Esophagus (tissue), 2 donors: ENCODE measurements at regions not wholly inside any gene's neighbourhood (a gene's known extent, or its start where the extent isn't known, plus 50 kb on each side); places are given as distances from the start of the nearest gene placed in this dataset.

Experiments
- H3K27ac ChIP-seq, 2 donors: one replicate each; pipeline ENCODE4 v1.5.1; 2013; ENCODE audit warnings: low read depth in 2 of 2, mild to moderate bottlenecking in 2 of 2, inconsistent platforms in 1 of 2, low read length in 1 of 2, moderate library complexity in 1 of 2
- H3K27me3 ChIP-seq, 2 donors: one replicate each; pipeline ENCODE4 v1.6.1; 2013; ENCODE audit warnings: low read length in 2 of 2, control low read depth in 1 of 2, mild to moderate bottlenecking in 1 of 2; ENCODE audit not compliant: insufficient read depth in 2 of 2, control insufficient read depth in 1 of 2
- H3K36me3 ChIP-seq, 2 donors: one replicate each; pipeline ENCODE4 v1.6.1; 2013; ENCODE audit warnings: low read length in 1 of 2; ENCODE audit not compliant: control insufficient read depth in 2 of 2, insufficient read depth in 2 of 2
- H3K4me1 ChIP-seq, 2 donors: one replicate each; pipeline ENCODE4 v1.6.1; 2013; ENCODE audit warnings: low read length in 1 of 2; ENCODE audit not compliant: control insufficient read depth in 2 of 2, insufficient read depth in 2 of 2
- H3K4me3 ChIP-seq, 2 donors: one replicate each; pipeline ENCODE4 v1.5.1; 2013; ENCODE audit warnings: low read length in 2 of 2, mild to moderate bottlenecking in 2 of 2, low read depth in 1 of 2, moderate library complexity in 1 of 2
- H3K9me3 ChIP-seq, 2 donors: one replicate each; pipeline ENCODE4 v1.6.1; 2013; ENCODE audit warnings: mild to moderate bottlenecking in 2 of 2, low read depth in 1 of 2, low read length in 1 of 2, moderate library complexity in 1 of 2; ENCODE audit not compliant: control insufficient read depth in 2 of 2, insufficient read depth in 1 of 2
- WGBS, 2 donors: extraction: QIAGEN DNeasy Blood & Tissue Kit; methylation state at CpG; one replicate each; pipeline ENCODE4 v1.1.7; 2013; 5-methylcytosine and 5-hydroxymethylcytosine counted together
- donor health status: healthy with polysubstance abuse.
- donor health status: Bipolar disorder and iron deficiency.

DNA sequence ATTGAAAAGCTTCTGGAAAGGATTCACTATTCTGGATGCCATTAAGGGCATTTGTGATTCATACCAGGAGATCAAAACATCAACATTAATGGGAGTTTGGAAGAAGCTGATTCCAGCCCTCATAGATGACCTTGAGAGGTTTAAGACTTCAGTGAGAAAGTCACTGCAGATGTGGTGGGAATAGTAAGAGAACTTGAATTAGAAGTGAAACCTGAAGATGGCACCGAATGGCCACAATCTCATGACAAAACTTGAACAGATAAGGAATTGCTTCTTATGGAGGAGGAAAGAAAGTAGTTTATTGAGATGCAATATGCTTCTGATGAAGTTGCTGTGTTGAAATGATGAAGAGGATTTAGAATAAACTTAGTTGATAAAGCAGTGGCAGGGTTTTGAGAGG, 254.6 kb upstream of the SLC24A2 start:
- H3K4me1 ChIP-seq = no peaks in the 10 kb centered on the region
- 71 to 84% methylated on average over 1 of the region's 1 CpG for WGBS, 2 donors
- H3K36me3 ChIP-seq = no peaks in the 10 kb centered on the region
- no peak overlapping the region for H3K27ac ChIP-seq
- no peak overlapping the region for H3K4me3 ChIP-seq
- H3K27me3 ChIP-seq = no peaks in the 10 kb centered on the region
- H3K9me3 ChIP-seq = no peaks in the 10 kb centered on the region

DNA sequence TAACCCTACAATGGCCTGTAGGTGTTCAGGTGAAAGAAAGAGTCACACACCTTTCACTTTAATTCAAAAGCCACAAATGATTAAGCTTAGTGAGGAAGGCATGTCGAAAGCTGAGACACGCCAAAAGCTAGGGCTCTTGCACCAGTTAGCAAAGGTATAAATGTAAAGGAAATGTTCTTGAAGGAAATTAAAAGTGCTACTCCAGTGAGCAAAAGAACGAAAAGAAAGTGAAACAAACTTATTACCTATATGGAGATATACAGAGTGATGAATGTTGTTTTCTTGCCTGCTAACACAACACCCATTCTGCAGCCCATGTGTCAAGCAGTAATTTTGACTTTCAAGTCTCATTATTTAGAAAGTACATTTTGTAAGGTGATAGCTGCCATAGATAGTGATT, 254.2 kb upstream of the SLC24A2 start:
- Histone ChIP-seq H3K27ac (no peak overlapping the region), H3K36me3 (no peaks in the 10 kb centered on the region), H3K4me3 (no peak overlapping the region), H3K9me3 (no peaks in the 10 kb centered on the region), H3K4me1 (no peaks in the 10 kb centered on the region), H3K27me3 (no peaks in the 10 kb centered on the region)
- WGBS, 2 donors = 43 to 49% methylated on average over 3 of the region's 3 CpGs

GRCh38 chr9:20042128-20042711, 253.4 kb upstream of the SLC24A2 start:
- Histone ChIP-seq H3K4me3 (no peak overlapping the region), H3K27me3 (no peaks in the 10 kb centered on the region), H3K4me1 (no peaks in the 10 kb centered on the region), H3K9me3 (no peaks in the 10 kb centered on the region), H3K36me3 (no peaks in the 10 kb centered on the region), H3K27ac (no peak overlapping the region)

DNA sequence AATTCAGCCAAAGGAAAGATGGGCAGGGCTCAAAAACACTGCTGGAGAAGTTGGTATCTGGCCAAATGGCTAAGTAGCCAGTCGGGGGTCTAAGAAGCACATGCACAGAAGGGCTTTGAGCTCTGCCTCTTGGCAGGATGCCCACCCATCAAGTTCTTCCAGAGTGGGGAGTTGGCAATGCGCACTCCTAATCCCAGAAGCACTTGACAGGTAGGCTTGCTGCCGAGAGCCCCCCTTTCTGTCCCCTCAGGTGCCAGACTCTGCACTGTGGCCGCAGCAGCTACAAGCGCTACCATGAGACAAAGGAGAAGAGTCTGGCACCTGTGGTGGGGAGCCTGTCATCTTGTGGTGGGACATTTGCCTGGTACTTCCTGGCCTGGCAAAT, 252.9 kb upstream of the SLC24A2 start:
- no peak overlapping the region for H3K27ac ChIP-seq
- H3K27me3 ChIP-seq = no peaks in the 10 kb centered on the region
- no peaks in the 10 kb centered on the region for H3K4me1 ChIP-seq
- H3K9me3 ChIP-seq = no peaks in the 10 kb centered on the region
- WGBS, 2 donors = 74 to 89% methylated on average over 5 of the region's 5 CpGs
- no peak overlapping the region for H3K4me3 ChIP-seq
- no peaks in the 10 kb centered on the region for H3K36me3 ChIP-seq

GRCh38 chr9:20040991-20041696, 252.3 kb upstream of the SLC24A2 start:
- no peak overlapping the region for H3K27ac ChIP-seq
- no peaks in the 10 kb centered on the region for H3K9me3 ChIP-seq
- H3K4me1 ChIP-seq = no peaks in the 10 kb centered on the region
- no peak overlapping the region for H3K4me3 ChIP-seq
- no peaks in the 10 kb centered on the region for H3K36me3 ChIP-seq
- H3K27me3 ChIP-seq = no peaks in the 10 kb centered on the region
- WGBS, 2 donors = 56 to 65% methylated on average over 14 of the region's 14 CpGs

DNA sequence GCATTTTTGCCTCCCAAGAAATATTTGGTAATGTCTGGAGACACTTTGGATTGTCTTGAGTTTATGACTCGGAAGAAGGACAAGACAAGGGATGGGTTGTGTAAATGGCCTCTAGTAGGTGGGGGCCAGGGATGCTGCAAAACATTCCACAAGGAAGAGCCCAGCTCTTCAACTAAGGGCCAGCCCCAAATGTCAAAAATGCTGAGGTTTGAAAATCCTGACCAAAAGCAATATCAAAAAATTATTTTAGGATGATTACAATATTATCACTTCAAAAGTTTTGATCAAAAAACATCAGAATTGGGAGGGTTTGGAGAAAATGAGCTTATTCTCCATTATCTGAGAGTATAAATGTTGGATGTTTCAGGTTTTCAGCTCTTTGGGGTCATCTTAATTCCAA, 248.9 kb upstream of the SLC24A2 start:
- Histone ChIP-seq H3K27me3 (no peaks in the 10 kb centered on the region), H3K4me3 (no peak overlapping the region), H3K36me3 (no peaks in the 10 kb centered on the region), H3K27ac (no peak overlapping the region), H3K9me3 (no peaks in the 10 kb centered on the region), H3K4me1 (no peaks in the 10 kb centered on the region)
- WGBS, 2 donors = 94 to 96% methylated on average over 1 of the region's 1 CpG

- Histone ChIP-seq H3K9me3 (no peaks in the 10 kb centered on the region), H3K36me3 (no peaks in the 10 kb centered on the region), H3K4me1 (peaks cover 0 to 3% of the 10 kb centered on the region in 2 donors), H3K27ac (no peak overlapping the region), H3K27me3 (no peaks in the 10 kb centered on the region), H3K4me3 (no peak overlapping the region)
- WGBS, 2 donors = 79 to 87% methylated on average over 2 of the region's 2 CpGs
Measured at GRCh38 chr9:20033511-20033910, 244.7 kb upstream of the SLC24A2 start.

DNA sequence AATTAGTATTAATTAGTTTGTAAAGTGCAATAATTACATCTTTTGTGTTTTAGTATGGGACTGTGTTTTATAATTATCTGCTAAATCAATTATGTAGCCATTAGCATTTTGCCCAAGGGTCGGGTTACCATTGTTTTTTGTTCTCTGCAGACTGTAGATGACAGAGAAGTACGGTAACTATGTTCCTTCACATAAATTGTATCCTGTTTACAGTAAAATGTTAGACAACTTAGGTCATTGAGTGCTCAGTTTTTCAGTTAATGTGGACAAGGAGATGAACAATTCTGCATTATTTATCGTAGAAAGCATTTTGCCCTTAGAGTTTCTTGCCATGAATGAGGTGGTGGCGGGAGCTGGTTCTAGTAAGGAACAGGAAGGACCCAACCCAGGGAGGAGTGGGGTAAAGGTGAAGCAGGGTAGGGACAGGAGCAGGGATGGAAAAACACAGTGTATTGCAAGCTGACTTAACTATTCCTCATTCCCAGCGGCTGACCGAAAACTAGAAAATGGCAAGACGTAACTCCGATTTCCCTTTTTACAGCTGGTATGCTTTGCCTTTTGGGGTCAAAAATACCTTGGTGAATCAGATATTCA, 243.7 kb upstream of the SLC24A2 start:
- no peaks in the 10 kb centered on the region for H3K36me3 ChIP-seq
- H3K27me3 ChIP-seq = no peaks in the 10 kb centered on the region
- 85 to 87% methylated on average over 8 of the region's 8 CpGs for WGBS, 2 donors
- no peak overlapping the region for H3K27ac ChIP-seq
- H3K9me3 ChIP-seq = no peaks in the 10 kb centered on the region
- H3K4me1 ChIP-seq = peaks cover 0 to 3% of the 10 kb centered on the region in 2 donors
- no peak overlapping the region for H3K4me3 ChIP-seq

DNA sequence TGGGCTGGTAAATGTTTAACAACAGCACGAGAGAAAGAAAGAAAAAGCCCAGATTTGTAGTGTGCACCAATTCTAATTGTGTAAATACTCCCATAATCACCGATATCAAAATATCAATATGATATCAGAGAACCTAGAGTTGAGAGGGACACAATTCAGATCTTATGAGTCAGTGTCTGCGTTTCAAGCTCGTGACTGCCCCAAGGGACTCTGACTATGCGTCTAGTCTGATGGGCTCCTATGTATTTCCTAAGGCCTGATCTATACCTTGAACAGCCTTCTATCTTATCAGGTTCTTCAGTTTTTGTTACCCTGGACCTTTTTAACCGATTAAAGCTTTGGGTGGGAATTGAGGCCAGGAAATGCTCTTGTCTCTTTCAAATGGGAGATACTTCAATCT, 243.0 kb upstream of the SLC24A2 start:
- Histone ChIP-seq H3K4me3 (no peak overlapping the region), H3K9me3 (no peaks in the 10 kb centered on the region), H3K27ac (no peak overlapping the region), H3K36me3 (no peaks in the 10 kb centered on the region), H3K27me3 (no peaks in the 10 kb centered on the region), H3K4me1 (peaks cover 0 to 3% of the 10 kb centered on the region in 2 donors)
- 79 to 86% methylated on average over 6 of the region's 6 CpGs for WGBS, 2 donors

- H3K27ac ChIP-seq = no peak overlapping the region
Measured at GRCh38 chr9:20030671-20031070, 241.8 kb upstream of the SLC24A2 start.

More at GRCh38 chr9:20030671-20031070, 241.8 kb upstream of the SLC24A2 start:
- Histone ChIP-seq H3K4me3 (no peak overlapping the region), H3K4me1 (peaks cover 0 to 3% of the 10 kb centered on the region in 2 donors), H3K9me3 (no peaks in the 10 kb centered on the region), H3K36me3 (no peaks in the 10 kb centered on the region), H3K27me3 (no peaks in the 10 kb centered on the region)
- 93 to 94% methylated on average over 2 of the region's 2 CpGs for WGBS, 2 donors
